Keratinocyte (primary cell): ENCODE measurements at regions not wholly inside any gene's neighbourhood (a gene's known extent, or its start where the extent isn't known, plus 50 kb on each side); places are given as distances from the start of the nearest gene placed in this dataset.

Experiments
- DNase-seq: peaks from one replicate; pipeline ENCODE4 v3.0.0-alpha.2; 2011; ENCODE audit warnings: low read depth, missing footprints, low spot score
- FAIRE-seq: peaks from 2 replicates; lab custom pipeline; 2011; peaks lifted over from hg19 to GRCh38; lab: Jason Lieb, UNC
- H2AFZ ChIP-seq: 2 replicates; pipeline ENCODE4 v1.6.0; 2012; ENCODE audit warnings: low read length, control low read depth, inconsistent platforms; ENCODE audit not compliant: control insufficient read depth
- H3K27ac ChIP-seq: 2 replicates; pipeline ENCODE4 v1.5.1; 2011; ENCODE audit warnings: low read length; ENCODE audit not compliant: control insufficient read depth, insufficient read depth
- H3K27me3 ChIP-seq: 3 replicates; pipeline ENCODE4 v1.6.0; 2011; ENCODE audit warnings: low read length; ENCODE audit not compliant: control insufficient read depth, insufficient read depth; ENCODE audit errors: extremely low read depth
- H3K36me3 ChIP-seq, 2 experiments: 2 replicates in 1 of 2; 3 replicates in 1 of 2; pipeline ENCODE4 v1.5.1; 2011; ENCODE audit warnings: low read length in 2 of 2, mild to moderate bottlenecking in 1 of 2; ENCODE audit not compliant: control insufficient read depth in 2 of 2, insufficient read depth in 2 of 2; ENCODE audit errors: extremely low read depth in 1 of 2
- H3K4me1 ChIP-seq: 3 replicates; pipeline ENCODE4 v1.5.1; 2011; ENCODE audit warnings: low read length; ENCODE audit not compliant: control insufficient read depth, insufficient read depth; ENCODE audit errors: extremely low read depth
- H3K4me2 ChIP-seq: 3 replicates; pipeline ENCODE4 v1.6.0; 2011; ENCODE audit warnings: low read depth, low read length; ENCODE audit not compliant: control insufficient read depth, insufficient read depth; ENCODE audit errors: extremely low read depth
- H3K4me3 ChIP-seq, 3 experiments: fragments of 200-600 bp in 1 of 3; sonication (generic) in 1 of 3; 2 replicates in 2 of 3; 3 replicates in 1 of 3; pipeline ENCODE4 v1.5.1; 2011 to 2016; ENCODE audit warnings: low read length in 3 of 3, mild to moderate bottlenecking in 3 of 3, control low read depth in 2 of 3, inconsistent platforms in 1 of 3, low read depth in 1 of 3, mixed read lengths in 1 of 3, mixed run types in 1 of 3, moderate library complexity in 1 of 3; ENCODE audit not compliant: control insufficient read depth in 2 of 3, insufficient read depth in 2 of 3; ENCODE audit errors: extremely low read depth in 1 of 3
- H3K79me2 ChIP-seq: 2 replicates; pipeline ENCODE4 v1.6.0; 2012; ENCODE audit warnings: low read length; ENCODE audit not compliant: control insufficient read depth, insufficient read depth
- H3K9ac ChIP-seq: 3 replicates; pipeline ENCODE4 v1.6.0; 2011; ENCODE audit warnings: low read length; ENCODE audit not compliant: control insufficient read depth, insufficient read depth; ENCODE audit errors: extremely low read depth
- H3K9me1 ChIP-seq: 3 replicates; pipeline ENCODE4 v1.6.0; 2011; ENCODE audit warnings: low read length; ENCODE audit not compliant: control insufficient read depth, insufficient read depth; ENCODE audit errors: extremely low read depth
- H3K9me3 ChIP-seq: 2 replicates; pipeline ENCODE4 v1.5.1; 2012; ENCODE audit warnings: low read depth, low read length; ENCODE audit not compliant: control insufficient read depth
- H4K20me1 ChIP-seq: 3 replicates; pipeline ENCODE4 v1.6.0; 2011; ENCODE audit warnings: low read length; ENCODE audit not compliant: control insufficient read depth, insufficient read depth; ENCODE audit errors: extremely low read depth
- CTCF ChIP-seq, 3 experiments: IDR thresholded peaks in 1 of 3; conservative IDR thresholded peaks in 1 of 3; optimal IDR thresholded peaks in 1 of 3; 2 replicates in 2 of 3; 3 replicates in 1 of 3; pipeline versions ENCODE3 to v1.5.1; 2011; ENCODE audit warnings: low read length in 3 of 3, mild to moderate bottlenecking in 3 of 3, moderate library complexity in 2 of 3, control low read depth in 1 of 3, inconsistent platforms in 1 of 3; ENCODE audit not compliant: insufficient read depth in 2 of 3; ENCODE audit errors: extremely low read depth in 1 of 3
- EZH2 ChIP-seq: IDR thresholded peaks from one replicate; pipeline ENCODE4 v1.6.1; 2012; ENCODE audit warnings: inconsistent platforms, mild to moderate bottlenecking, low read length, moderate library complexity
- dilution Hi-C: fragments of 300-500 bp; cut with MboI; formaldehyde crosslinking; loops from one replicate; pipeline ENCODE4 v1.7.0; 2020; ENCODE audit warnings: low sequenced_read_pairs; ENCODE audit not compliant: extremely low pct_ligation_motif_present

- Histone ChIP-seq H3K4me2 (no peak overlapping the region), H3K27me3 (no peaks in the 10 kb centered on the region), H3K9me1 (no peaks in the 10 kb centered on the region), H3K4me3 (no peak overlapping the region), H3K4me1 (no peaks in the 10 kb centered on the region), H2AFZ (no peak overlapping the region), H4K20me1 (no peaks in the 10 kb centered on the region), H3K79me2 (no peaks in the 10 kb centered on the region), H3K9ac (no peak overlapping the region), H3K27ac (no peak overlapping the region), H3K9me3 (no peaks in the 10 kb centered on the region), H3K36me3 (no peaks in the 10 kb centered on the region)
- TF ChIP-seq EZH2: no peak
- no peak for TF ChIP-seq CTCF (optimal IDR thresholded peaks at IDR 0.05 in 1 of 3, IDR thresholded peaks at IDR 0.05 in 1 of 3, conservative IDR thresholded peaks at IDR 0.05 in 1 of 3; ENCODE audit: extremely low read depth in 1 of 3, insufficient read depth in 2 of 3, low read length in 3 of 3)
- dilution Hi-C loops: no loop called here
- DNase-seq (no peak), FAIRE-seq (no peak)
These were observed 335.6 kb upstream of the SLC16A7 start for GRCh38 chr12:59260202-59260601.

- Histone ChIP-seq H4K20me1 (no peaks in the 10 kb centered on the region), H3K4me2 (no peak overlapping the region), H3K4me1 (no peaks in the 10 kb centered on the region), H3K79me2 (no peaks in the 10 kb centered on the region), H3K27ac (no peak overlapping the region), H3K27me3 (no peaks in the 10 kb centered on the region), H3K9me1 (no peaks in the 10 kb centered on the region), H3K36me3 (no peaks in the 10 kb centered on the region), H3K9ac (no peak overlapping the region), H2AFZ (no peak overlapping the region), H3K4me3 (no peak overlapping the region), H3K9me3 (no peaks in the 10 kb centered on the region)
- TF ChIP-seq CTCF (optimal IDR thresholded peaks at IDR 0.05 in 1 of 3, IDR thresholded peaks at IDR 0.05 in 1 of 3, conservative IDR thresholded peaks at IDR 0.05 in 1 of 3; ENCODE audit: extremely low read depth in 1 of 3, insufficient read depth in 2 of 3, low read length in 3 of 3) (no peak), EZH2 (no peak)
- FAIRE-seq (no peak), DNase-seq (no peak)
- dilution Hi-C loops: no loop called here
These were observed 332.4 kb upstream of the LRIG3 start for GRCh38 chr12:59252731-59253130.
